Iris pigment epithelial cell (primary cell): ENCODE measurements at regions not wholly inside any gene's neighbourhood (a gene's known extent, or its start where the extent isn't known, plus 50 kb on each side); places are given as distances from the start of the nearest gene placed in this dataset.

Source experiments
- DNase-seq: peaks from one replicate; pipeline ENCODE4 v3.0.0-alpha.2; 2011; ENCODE audit warnings: low read depth

GRCh38 chr1:80910426-80910825 is 890.3 kb upstream of the ADGRL2 start:
- DNase-seq, result no peak

GRCh38 chr1:80909172-80909784 is 891.5 kb upstream of the ADGRL2 start:
- DNase-seq, result no peak

- DNase-seq, result no peak
These were observed 903.9 kb upstream of the ADGRL2 start for GRCh38 chr1:80896781-80897356.

GRCh38 chr1:80894921-80895320 is 905.8 kb upstream of the ADGRL2 start:
- no peak for DNase-seq

- DNase-seq, result no peak
These were observed 907.6 kb upstream of the ADGRL2 start for GRCh38 chr1:80893115-80893514.

GRCh38 chr1:80892539-80892938 is 908.2 kb upstream of the ADGRL2 start:
- peak; percentile 26 for DNase-seq

GRCh38 chr1:80891871-80892270 is 908.9 kb upstream of the ADGRL2 start:
- no peak for DNase-seq

GRCh38 chr1:80882553-80882952 is 918.2 kb upstream of the ADGRL2 start:
- DNase-seq, result peak; percentile 73

GRCh38 chr1:80878343-80878742 is 922.4 kb upstream of the ADGRL2 start:
- DNase-seq, result no peak

GRCh38 chr1:80876035-80876434 is 924.7 kb upstream of the ADGRL2 start:
- no peak for DNase-seq

- no peak for DNase-seq
These were observed 931.4 kb upstream of the ADGRL2 start for GRCh38 chr1:80869299-80869698.

- no peak for DNase-seq
These were observed 952.8 kb upstream of the ADGRL2 start for GRCh38 chr1:80847904-80848303.

GRCh38 chr1:80846966-80847365 is 953.8 kb upstream of the ADGRL2 start:
- no peak for DNase-seq

GRCh38 chr1:80842796-80843195 is 957.9 kb upstream of the ADGRL2 start:
- no peak for DNase-seq

- DNase-seq, result no peak
These were observed 959.5 kb upstream of the ADGRL2 start for GRCh38 chr1:80841261-80841660.

- DNase-seq, result no peak
These were observed 963.7 kb upstream of the ADGRL2 start for GRCh38 chr1:80837066-80837465.

GRCh38 chr1:80836505-80836904 is 964.2 kb upstream of the ADGRL2 start:
- no peak for DNase-seq

GRCh38 chr1:80827666-80828065 is 973.1 kb upstream of the ADGRL2 start:
- no peak for DNase-seq

- no peak for DNase-seq
These were observed 975.7 kb upstream of the ADGRL2 start for GRCh38 chr1:80825067-80825466.

- DNase-seq, result no peak
These were observed 982.5 kb upstream of the ADGRL2 start for GRCh38 chr1:80818211-80818610.

- DNase-seq, result no peak
These were observed 992.8 kb upstream of the ADGRL2 start for GRCh38 chr1:80807981-80808380.

- no peak for DNase-seq
These were observed 994.3 kb upstream of the ADGRL2 start for GRCh38 chr1:80806431-80806830.

- DNase-seq, result no peak
These were observed 999.0 kb upstream of the ADGRL2 start for GRCh38 chr1:80801695-80802094.

GRCh38 chr1:80799457-80799856 is 1001.3 kb upstream of the ADGRL2 start:
- no peak for DNase-seq
